HL-60 (cell line): ENCODE measurements at regions not wholly inside any gene's neighbourhood (a gene's known extent, or its start where the extent isn't known, plus 50 kb on each side); places are given as distances from the start of the nearest gene placed in this dataset.

Source experiments
- DNase-seq, 2 experiments: peaks; one replicate each; pipeline ENCODE4 v3.0.0-alpha.2; 2010 to 2020; ENCODE audit warnings: low read depth in 1 of 2, low spot score in 1 of 2
- H3K27ac ChIP-seq: fragments of 250-450 bp; sonication (Bioruptor Pico); replicated peaks from 2 replicates; pipeline ENCODE4 v1.5.1; 2020; ENCODE audit warnings: mild to moderate bottlenecking, moderate library complexity
- H3K27me3 ChIP-seq: fragments of 250-450 bp; sonication (Bioruptor Pico); 2 replicates; pipeline ENCODE4 v1.5.1; 2021; ENCODE audit warnings: mild to moderate bottlenecking, moderate library complexity; ENCODE audit not compliant: insufficient read depth, poor library complexity, severe bottlenecking
- H3K4me3 ChIP-seq: replicated peaks from 2 replicates; pipeline ENCODE4 v1.5.1; 2011; ENCODE audit warnings: mild to moderate bottlenecking, control low read depth, low read length; ENCODE audit not compliant: insufficient read depth
- CTCF ChIP-seq: IDR thresholded peaks from one replicate; pipeline ENCODE4 v1.5.1; 2011; ENCODE audit warnings: low read length, control low read depth, inconsistent platforms; ENCODE audit not compliant: insufficient read depth
- GABPA ChIP-seq: IDR thresholded peaks from 2 replicates; pipeline ENCODE4 v1.6.1; 2012; ENCODE audit warnings: low read depth
- POLR2AphosphoS5 ChIP-seq: IDR thresholded peaks from 2 replicates; pipeline ENCODE4 v1.6.1; 2012; ENCODE audit warnings: low read depth
- REST ChIP-seq: IDR thresholded peaks from 2 replicates; pipeline ENCODE4 v1.6.1; 2012; ENCODE audit warnings: low read depth; ENCODE audit not compliant: insufficient replicate concordance
- SPI1 ChIP-seq: IDR thresholded peaks from 2 replicates; pipeline ENCODE4 v1.6.1; 2012; ENCODE audit warnings: low read depth, mild to moderate bottlenecking, borderline replicate concordance

- H3K27me3 ChIP-seq = no peaks in the 10 kb centered on the region
- TF ChIP-seq SPI1 (no peak), GABPA (no peak), REST (no peak), POLR2AphosphoS5 (no peak)
- no peak overlapping the region for H3K4me3 ChIP-seq
- DNase-seq = no peak
- H3K27ac ChIP-seq = no peak overlapping the region
These were observed 313.8 kb upstream of the DDX18 start for GRCh38 chr2:117500721-117501120.

- no peaks in the 10 kb centered on the region for H3K27me3 ChIP-seq
- no peak overlapping the region for H3K27ac ChIP-seq
- no peak for TF ChIP-seq CTCF
- no peak for TF ChIP-seq REST
- TF ChIP-seq POLR2AphosphoS5 = no peak
- no peak for TF ChIP-seq GABPA
- TF ChIP-seq SPI1 = no peak
- no peak for DNase-seq
- no peak overlapping the region for H3K4me3 ChIP-seq
These were observed 312.4 kb upstream of the DDX18 start for GRCh38 chr2:117502121-117502520.

- H3K4me3 ChIP-seq = no peak overlapping the region
- TF ChIP-seq GABPA = no peak
- no peak for TF ChIP-seq REST
- no peak for TF ChIP-seq POLR2AphosphoS5
- no peak for TF ChIP-seq SPI1
- TF ChIP-seq CTCF = no peak
- DNase-seq = no peak
- no peak overlapping the region for H3K27ac ChIP-seq
- H3K27me3 ChIP-seq = no peaks in the 10 kb centered on the region
These were observed 302.2 kb upstream of the DDX18 start for GRCh38 chr2:117512307-117512706.

GRCh38 chr2:117514371-117514770 is 300.1 kb upstream of the DDX18 start:
- DNase-seq = no peak
- H3K27me3 ChIP-seq = no peaks in the 10 kb centered on the region
- TF ChIP-seq SPI1 = no peak
- TF ChIP-seq REST = no peak
- no peak for TF ChIP-seq POLR2AphosphoS5
- TF ChIP-seq CTCF = no peak
- no peak for TF ChIP-seq GABPA
- no peak overlapping the region for H3K27ac ChIP-seq
- no peak overlapping the region for H3K4me3 ChIP-seq
